Lung (tissue), 11 donors: ENCODE measurements at regions not wholly inside any gene's neighbourhood (a gene's known extent, or its start where the extent isn't known, plus 50 kb on each side); places are given as distances from the start of the nearest gene placed in this dataset.
A peak's percentile ranks its signal among the peaks of the same experiment; 100 is the strongest.

ENCODE experiments used
- ATAC-seq: fragments of 200-7000 bp; cut with Tn5 transposase; one replicate; pipeline ENCODE4 v1.9.1; 2020; ENCODE audit warnings: moderate number of reproducible peaks; ENCODE audit not compliant: insufficient read depth, low FRiP score
- DNase-seq, 3 donors: peaks; one replicate each; pipeline ENCODE4 v3.0.0-alpha.2; 2013 to 2017
- H3K27ac ChIP-seq, 2 donors: one replicate each; pipeline ENCODE4 v1.5.1; 2013; ENCODE audit warnings: mild to moderate bottlenecking in 2 of 2, moderate library complexity in 2 of 2, control low read depth in 1 of 2, inconsistent platforms in 1 of 2, low read depth in 1 of 2, low read length in 1 of 2
- H3K27me3 ChIP-seq, 3 donors: one replicate each; pipeline ENCODE4 v1.5.1; 2013; ENCODE audit warnings: low read length in 2 of 3; ENCODE audit not compliant: control insufficient read depth in 3 of 3, insufficient read depth in 3 of 3
- H3K36me3 ChIP-seq, 4 donors: one replicate each; pipeline ENCODE4 v1.5.1; 2013; ENCODE audit warnings: low read length in 4 of 4, mild to moderate bottlenecking in 1 of 4, moderate library complexity in 1 of 4; ENCODE audit not compliant: control insufficient read depth in 4 of 4, insufficient read depth in 4 of 4
- H3K4me1 ChIP-seq, 5 donors: one replicate each; pipeline ENCODE4 v1.5.1; 2013; ENCODE audit warnings: low read length in 5 of 5, mild to moderate bottlenecking in 2 of 5, moderate library complexity in 1 of 5; ENCODE audit not compliant: control insufficient read depth in 5 of 5, insufficient read depth in 5 of 5
- H3K4me3 ChIP-seq: one replicate; pipeline ENCODE4 v1.5.1; 2013; ENCODE audit warnings: mild to moderate bottlenecking, control low read depth, moderate library complexity
- H3K9ac ChIP-seq, 2 donors: one replicate each; pipeline ENCODE4 v1.5.1; 2013; ENCODE audit warnings: low read length in 2 of 2, control low read depth in 1 of 2; ENCODE audit not compliant: insufficient read depth in 1 of 2
- H3K9me3 ChIP-seq, 4 donors: one replicate each; pipeline ENCODE4 v1.5.1; 2013; ENCODE audit warnings: low read length in 3 of 4, mild to moderate bottlenecking in 1 of 4, moderate library complexity in 1 of 4; ENCODE audit not compliant: control insufficient read depth in 4 of 4, insufficient read depth in 3 of 4
- CTCF ChIP-seq: IDR thresholded peaks from 2 replicates; pipeline ENCODE4 v1.5.1; 2012; ENCODE audit warnings: mild to moderate bottlenecking; ENCODE audit errors: control extremely low read depth, extremely low read depth
- WGBS, 2 donors: extraction: QIAGEN DNeasy Blood & Tissue Kit; methylation state at CpG; one replicate each; pipeline ENCODE4 v1.1.7; 2013; 5-methylcytosine and 5-hydroxymethylcytosine counted together
- donor health status: control.
- donor health status: control.
- donor health status: Bipolar disorder and iron deficiency.
- donor health status: healthy.
- donor health status: DM: yes; HTN: yes; CAD: no.

- peaks cover 0 to 7% (median 0%) of the 10 kb centered on the region in 5 donors for H3K4me1 ChIP-seq
- 9 to 24% methylated on average over 35 to 45 of the region's 45 CpGs for WGBS, 2 donors
- H3K27ac ChIP-seq, result no peak overlapping the region
- DNase-seq, result peak; percentile 19 to 39 (median 20)
- no peaks in the 10 kb centered on the region for H3K36me3 ChIP-seq
- no peaks in the 10 kb centered on the region for H3K27me3 ChIP-seq
- no peak overlapping the region for H3K9ac ChIP-seq
- no peak overlapping the region for H3K4me3 ChIP-seq
- no peak for ATAC-seq
- peaks cover 0 to 3% (median 0%) of the 10 kb centered on the region in 4 donors for H3K9me3 ChIP-seq
- no peak for TF ChIP-seq CTCF
Measured at GRCh38 chr13:22837980-22838647, 342.7 kb upstream of the SGCG start.

GRCh38 chr13:22839603-22840530, 340.9 kb upstream of the SGCG start:
- Histone ChIP-seq H3K9ac (no peak overlapping the region), H3K4me1 (peaks cover 0 to 7% (median 0%) of the 10 kb centered on the region in 5 donors), H3K27ac (no peak overlapping the region), H3K9me3 (peaks cover 0 to 3% (median 0%) of the 10 kb centered on the region in 4 donors), H3K27me3 (no peaks in the 10 kb centered on the region), H3K36me3 (no peaks in the 10 kb centered on the region), H3K4me3 (no peak overlapping the region)
- DNase-seq (no peak), ATAC-seq (no peak)
- WGBS, 2 donors, result 90 to 94% methylated on average over 7 of the region's 7 CpGs
- TF ChIP-seq CTCF, result no peak

- H3K36me3 ChIP-seq, result no peaks in the 10 kb centered on the region
- 54 to 55% methylated on average over 2 of the region's 2 CpGs for WGBS, 2 donors
- H3K9ac ChIP-seq, result no peak overlapping the region
- H3K4me3 ChIP-seq, result no peak overlapping the region
- no peaks in the 10 kb centered on the region for H3K9me3 ChIP-seq
- H3K27ac ChIP-seq, result no peak overlapping the region
- H3K4me1 ChIP-seq, result no peaks in the 10 kb centered on the region
- TF ChIP-seq CTCF, result no peak
- no peak for ATAC-seq
- no peak for DNase-seq
- no peaks in the 10 kb centered on the region for H3K27me3 ChIP-seq
Measured at GRCh38 chr13:22846551-22846950, 334.2 kb upstream of the SGCG start.
